ENCODE measurements at regions not wholly inside any gene's neighbourhood (a gene's known extent, or its start where the extent isn't known, plus 50 kb on each side); places are given as distances from the start of the nearest gene placed in this dataset.
"Not testable (repeated sequence)": the region's sequence is repeated elsewhere in the genome, so short reads cannot be mapped to it uniquely, and the experiment has no call there.

DNA sequence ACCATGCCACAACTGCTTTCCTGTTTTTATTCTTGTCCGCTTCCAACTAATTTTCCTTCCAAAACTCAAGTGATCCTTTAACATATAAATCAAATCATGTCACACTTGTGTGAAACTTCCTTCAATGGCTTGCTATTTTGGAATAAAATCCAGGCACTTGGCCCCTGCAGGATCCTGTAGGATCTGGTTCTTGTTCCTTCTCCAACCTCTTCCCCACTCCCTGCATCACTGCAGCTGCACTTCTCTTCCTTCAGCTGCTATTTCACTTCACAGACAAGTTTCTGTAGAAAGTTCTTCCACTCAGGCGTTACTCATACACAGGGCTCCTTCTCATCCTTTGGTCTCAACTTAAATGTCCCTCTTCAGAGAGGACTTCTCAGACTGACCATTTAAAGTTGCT is 239.7 kb upstream of the BTG1 start:
- no peak for DNase-seq

DNA sequence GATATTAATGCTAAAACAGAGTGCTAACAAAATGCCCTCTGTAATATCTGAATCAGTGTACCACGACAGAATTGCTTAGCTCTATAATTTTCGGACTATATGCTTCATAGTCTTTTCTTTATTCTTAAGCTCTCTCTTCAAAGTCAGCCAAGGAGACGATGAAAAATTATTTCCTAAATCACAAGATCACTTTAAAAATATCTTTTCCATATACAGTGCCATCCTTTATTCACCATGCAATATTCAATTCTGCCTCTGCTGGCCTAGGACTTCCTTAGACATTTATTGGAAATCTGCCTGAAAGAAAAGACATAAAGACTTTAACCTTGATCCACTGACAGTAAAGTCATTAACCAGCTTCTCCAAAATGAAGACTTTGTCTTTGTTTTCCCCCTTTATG is 238.9 kb upstream of the BTG1 start:
- no peak for DNase-seq

DNA sequence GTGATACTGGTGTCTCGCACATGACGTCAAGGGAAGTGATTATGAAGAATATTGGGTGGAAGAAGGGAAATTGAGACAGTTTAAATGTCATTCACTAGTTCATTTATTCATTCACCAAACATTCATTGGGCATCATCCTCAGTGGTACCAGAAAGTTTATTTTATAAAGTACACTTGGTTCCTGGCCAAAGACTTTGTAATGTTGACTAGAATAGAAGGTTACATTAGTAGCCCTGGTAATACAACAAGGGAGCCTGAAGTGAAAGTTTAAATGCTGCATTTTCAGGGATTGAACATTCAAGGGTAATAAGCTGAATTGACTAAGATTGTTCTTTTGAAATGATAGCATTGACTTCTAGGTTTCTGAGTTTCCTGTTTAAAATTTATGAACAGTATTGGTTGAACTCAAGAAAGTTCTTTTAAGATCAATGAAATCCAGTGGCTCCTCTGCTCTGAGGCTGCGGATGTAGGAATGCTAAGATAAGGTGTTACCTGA is 236.8 kb upstream of the BTG1 start:
- no peak for DNase-seq

DNA sequence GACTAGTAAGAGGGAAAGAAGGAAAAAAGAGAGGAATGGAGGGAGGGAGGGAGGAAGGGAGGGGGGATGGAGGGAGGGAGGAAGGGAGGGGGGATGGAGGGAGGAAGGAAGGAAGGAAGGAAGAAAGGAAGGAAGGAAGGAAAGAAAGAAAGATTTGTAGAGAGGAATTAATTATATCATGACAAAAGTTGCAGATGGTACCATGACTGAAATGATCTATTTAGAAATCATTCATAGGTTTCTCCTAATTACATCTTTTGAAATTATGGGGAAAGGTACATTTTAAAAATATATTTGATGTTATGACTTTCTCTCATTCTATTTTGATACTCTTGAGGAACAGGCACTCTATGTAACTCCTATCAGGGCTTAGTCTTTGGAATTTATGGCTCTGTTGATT is 236.2 kb upstream of the BTG1 start:
- no peak for DNase-seq

DNA sequence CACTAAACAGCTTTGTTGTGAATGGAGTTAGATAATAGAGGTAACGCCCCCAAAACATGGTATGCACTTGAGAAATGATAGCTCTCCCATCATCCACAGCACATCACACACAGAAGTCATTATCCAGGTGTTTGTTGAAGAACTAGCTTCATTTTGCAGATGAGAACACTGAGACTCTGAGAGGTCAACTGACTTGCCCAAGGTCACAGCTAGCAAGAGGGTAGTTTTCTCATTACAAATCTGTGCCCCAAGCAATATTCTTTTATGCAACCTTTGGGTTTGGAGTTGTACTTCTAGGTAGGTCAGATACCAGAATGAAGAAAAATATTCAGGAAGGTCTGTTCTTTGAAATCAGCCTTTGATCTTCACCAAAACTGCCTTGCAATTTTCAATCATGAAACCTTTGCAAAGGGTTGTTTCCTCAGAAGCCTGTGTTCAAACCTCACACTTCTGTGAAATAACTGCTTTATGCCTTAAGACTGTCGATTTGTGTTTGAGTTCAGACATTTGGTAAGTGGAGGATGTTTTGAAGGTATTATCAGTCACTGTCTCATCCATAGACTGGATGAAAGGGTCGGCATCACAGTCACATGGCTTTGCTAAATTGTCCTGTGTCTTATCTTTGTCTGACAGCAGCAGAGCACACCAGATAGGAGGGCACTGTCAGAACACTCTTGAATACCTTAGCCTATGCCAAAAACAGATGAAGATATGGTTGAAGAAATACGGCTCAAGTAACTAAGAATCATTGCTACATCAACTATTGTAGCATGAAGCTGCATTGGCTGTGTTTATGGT is 233.2 kb upstream of the BTG1 start:
- DNase-seq = no peak

DNA sequence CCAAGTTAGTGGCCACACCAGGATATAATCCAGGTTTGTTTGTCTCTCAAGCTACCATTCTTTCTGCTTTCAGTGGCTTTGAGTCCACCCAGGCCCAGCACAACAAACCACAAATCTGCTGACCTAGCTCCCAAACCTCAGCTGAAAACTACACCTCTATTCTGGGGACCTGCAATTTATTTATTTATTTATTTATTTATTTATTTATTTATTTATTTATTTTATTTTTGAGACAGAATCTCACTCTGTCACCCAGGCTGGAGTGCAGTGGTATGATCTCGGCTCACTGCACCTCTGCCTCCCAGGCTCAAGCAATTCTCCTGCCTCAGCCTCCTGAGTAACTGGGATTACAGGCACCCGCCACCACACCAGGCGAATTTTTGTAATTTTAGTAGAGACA is 229.9 kb upstream of the BTG1 start:
- DNase-seq = not testable (repeated sequence)

DNA sequence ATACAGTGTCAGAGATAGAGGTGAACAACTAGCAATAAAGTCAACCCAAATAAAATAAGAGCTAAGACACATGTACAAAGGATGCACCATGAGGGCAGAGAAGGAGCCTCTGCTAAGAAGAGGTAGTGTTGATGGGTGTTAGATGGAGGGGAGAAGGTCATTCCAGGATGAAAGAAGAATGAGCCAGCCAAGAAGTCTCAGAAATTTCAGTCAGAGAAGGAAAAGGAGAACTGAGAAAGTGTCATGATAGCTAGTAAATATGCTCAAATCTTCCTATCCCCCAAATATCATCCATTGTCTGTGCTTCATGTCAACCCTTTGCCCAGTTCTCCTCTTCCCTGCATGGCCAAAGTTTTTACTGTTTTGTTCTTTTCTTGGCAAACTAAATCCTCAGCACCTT is 225.2 kb upstream of the BTG1 start:
- DNase-seq = no peak

DNA sequence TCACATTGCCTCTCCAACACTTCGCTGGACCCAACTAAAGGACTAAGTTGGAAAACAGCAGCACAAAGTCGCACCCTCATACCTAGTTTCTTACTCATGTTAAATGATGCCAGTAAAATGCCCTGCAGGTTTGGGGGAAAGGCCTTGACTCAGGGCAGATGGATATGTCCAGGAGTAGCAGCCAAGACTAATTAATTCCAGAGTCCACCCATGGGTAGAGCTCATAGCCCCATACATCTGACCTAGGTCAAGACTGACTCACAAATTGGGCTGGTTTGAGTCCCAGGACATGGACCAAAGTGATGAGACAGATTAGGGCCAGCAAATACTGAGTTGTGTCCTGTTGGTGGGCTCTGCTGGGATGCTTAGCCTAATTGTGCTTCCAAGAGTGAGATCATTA is 224.0 kb upstream of the BTG1 start:
- DNase-seq = no peak

DNA sequence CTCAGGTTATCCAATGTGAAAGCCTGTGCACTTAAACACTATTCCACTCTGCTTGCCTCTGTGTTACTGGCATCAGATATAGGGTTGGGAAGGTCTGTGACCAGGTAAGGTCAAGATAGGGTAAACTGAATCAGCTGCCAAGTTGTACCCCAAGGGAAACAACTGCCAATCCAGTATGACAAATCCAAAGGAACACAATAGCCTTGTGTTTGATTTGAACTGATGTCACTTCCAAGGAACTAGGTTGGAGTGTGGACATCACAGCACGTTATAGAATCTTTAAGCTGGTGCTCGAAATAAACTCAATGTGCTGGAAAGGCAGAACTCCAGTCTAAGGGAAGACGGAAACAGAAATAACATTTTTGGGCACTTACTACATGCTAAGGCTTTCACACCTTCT is 223.4 kb upstream of the BTG1 start:
- no peak for DNase-seq

DNA sequence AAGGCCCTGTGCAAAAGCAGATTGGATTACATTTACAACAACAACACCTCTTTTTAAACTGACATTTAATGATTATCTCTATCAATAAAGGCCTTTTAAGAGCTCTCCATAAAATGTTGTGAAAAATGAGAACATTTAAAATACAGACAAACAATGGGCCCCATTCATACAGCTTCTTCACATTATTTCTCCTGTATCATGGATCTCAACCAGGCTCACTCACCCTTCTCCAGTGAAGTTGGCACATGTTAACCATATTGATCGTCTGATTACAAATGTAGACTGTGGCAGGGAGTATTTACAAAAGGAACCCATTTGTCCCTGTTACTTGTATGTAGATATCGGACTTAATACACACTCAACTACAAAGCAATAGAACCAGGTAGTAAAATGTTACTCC is 220.2 kb upstream of the BTG1 start:
- peak in 1 of 2 experiments; percentile 5 for DNase-seq

DNA sequence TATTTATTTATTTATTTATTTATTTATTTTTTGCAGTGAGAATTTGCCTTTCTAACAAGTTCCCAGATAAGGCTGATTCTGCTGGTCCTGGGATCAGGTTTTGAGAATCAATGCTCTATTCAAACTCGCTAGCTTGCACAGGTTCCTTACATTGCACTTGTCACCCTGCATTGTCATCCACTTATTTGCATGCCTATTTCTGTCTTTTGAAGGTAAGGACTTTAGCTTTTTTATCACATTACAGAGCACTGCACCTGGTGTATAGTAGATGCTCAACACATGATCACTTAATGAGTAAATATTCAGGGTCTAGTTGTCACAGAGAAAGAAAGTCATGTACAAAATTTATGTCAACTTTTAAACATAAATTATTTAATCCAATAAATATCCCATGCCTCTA is 219.7 kb upstream of the BTG1 start:
- DNase-seq = no peak

DNA sequence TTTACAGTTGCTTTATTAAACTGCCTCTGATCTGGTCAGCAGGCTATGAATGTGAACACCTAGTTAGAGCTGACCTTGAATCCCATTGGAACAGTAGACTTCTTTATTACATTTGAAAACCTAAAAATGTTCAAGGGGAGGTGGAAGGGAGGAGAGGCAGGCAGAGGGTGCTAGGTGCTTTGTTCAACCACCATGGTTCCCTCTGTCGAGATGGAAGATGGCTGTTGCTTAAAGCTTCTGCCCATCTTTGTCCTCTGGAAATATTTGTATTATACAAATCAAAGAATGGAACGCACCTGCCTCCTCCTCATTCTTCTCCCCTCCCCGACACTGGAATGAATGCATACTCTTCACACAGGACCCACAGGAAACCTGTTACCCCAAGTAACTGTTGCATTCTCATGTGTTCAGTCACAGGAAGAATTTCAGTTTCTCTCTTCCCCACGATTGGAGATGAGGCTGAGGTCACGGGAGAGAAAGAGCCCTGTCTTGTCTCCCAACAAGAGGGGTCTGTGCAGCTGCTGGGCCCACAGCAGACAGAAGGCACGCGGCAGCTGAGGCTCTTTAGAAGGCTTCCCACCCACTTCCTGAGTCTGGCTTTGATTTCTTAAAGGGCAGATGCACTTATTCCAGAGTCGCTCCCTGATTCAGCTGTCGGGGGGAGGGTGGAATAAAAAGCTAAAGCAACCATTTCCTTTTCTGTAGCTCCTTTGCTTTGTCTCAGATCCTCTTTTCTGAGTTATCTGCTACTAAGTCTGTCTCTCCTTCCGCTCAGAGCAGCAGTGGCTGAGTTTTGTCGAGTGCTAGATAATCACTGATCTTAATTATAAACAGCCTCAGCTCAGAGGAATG is 217.9 kb upstream of the BTG1 start:
- peak; percentile 71 to 89 for DNase-seq

DNA sequence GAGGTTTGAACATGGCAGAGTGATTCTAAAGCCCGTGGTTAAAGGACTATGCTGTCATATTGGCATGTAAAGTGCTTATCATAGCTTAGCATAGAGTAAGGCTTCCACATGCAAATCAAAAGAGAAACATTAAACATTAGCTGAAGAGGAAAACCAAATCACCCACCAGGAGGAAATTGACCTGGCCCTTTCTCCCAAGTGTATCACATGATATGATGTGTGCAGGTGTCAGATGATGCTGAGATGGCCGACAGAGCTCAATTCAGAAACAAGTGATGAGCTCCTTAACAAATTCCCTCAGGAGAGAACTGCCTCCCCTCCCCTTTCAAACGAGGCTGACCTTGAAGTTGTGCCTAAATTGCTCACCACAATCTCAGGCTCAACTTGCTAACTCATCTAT is 217.1 kb upstream of the BTG1 start:
- DNase-seq = peak in 1 of 2 experiments; percentile 13

DNA sequence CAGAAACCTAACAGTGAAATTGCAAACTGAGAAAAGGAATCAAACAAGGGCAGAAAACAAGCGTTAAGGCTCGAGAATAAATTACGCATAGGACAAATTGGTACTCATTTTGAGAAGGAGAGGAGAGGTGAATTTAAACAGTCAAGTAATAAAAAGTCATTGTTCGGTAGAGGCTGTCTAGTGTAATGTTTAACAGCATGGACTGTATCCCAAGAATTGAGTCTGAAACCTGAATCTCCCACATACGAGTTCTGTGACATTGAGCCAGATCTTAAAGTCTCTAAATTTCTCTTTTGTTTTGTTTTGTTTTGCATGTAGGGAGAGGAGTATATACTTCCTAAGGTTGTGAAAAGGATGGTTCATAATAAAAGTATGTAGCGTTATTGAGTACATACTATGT is 216.5 kb upstream of the BTG1 start:
- DNase-seq = no peak

DNA sequence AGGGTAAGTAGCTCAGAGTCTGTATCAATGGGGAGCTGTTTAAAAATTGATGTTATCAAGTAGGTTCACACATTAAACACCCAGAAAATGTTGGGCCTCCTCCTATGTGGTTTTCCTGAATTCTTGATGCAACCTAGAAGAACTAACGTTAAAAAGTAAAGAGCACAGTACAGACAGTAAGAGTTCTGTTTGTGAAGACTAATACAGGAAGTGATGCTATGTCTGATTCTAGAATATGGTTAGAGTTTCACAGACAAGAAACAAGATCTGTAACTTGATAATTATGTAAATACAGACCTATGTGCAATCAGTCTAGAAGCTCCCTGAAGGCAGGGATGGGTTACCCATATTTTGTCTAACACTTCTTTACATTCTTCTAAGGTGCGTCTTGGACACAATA is 214.9 kb upstream of the BTG1 start:
- DNase-seq = no peak

DNA sequence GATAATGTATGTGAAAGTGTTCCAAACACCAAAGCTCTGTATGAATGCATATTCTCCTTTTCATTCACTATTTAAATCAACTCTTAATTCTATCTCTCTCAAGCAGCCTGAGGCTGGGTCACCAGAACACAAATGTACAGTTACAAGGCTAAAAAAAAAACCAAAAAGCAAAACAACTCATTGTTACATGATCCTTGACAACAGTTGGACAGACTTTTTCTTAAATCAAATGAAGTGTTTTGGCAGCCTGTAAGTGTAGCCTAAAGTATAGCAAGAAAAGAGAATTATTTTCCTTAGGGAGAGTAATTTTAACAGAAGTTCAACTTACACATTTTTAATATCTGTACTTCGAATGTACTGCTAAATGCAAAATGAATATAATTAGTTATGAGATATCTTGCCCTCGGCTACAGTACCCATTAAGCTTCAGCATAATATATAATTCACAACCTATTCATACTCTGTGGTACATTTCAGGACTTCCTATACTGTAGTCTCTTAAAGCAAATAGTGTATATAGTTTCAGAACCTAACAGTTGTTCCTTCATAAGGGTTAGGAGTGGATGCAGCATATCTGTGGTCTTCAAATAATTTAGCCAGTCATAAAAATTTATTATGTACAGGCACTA is 214.0 kb upstream of the BTG1 start:
- DNase-seq = no peak

DNA sequence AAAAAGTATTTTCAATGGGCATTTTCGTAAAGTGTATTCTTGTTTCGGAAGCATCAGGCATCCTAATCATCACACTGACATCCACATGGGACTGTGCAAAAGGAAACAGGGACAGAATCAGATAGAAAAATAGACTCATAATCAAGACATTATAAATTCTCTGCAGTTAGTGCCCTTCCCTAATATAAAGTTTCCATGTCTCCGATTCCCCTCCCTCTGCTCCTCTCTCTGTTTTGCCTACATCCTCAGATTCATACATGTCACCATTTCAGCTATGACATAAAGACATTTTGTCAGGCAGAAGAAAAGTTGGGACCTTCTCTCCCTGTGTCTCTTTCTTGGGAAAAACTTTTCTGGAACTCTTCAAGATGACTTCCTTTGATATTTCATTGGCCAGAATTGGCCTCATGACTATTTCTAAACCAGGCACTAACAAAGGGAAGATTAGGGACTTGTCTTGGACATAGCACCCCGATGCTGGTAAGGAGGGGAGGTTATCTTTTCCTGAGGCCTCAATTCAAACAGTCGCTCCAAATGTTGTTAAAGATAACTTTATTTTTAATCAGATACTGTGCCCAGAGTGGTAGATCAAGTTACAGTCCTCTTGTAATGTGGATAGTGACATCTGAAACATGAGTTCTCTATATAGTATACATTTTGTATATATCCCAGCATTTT is 212.1 kb upstream of the BTG1 start:
- no peak for DNase-seq

DNA sequence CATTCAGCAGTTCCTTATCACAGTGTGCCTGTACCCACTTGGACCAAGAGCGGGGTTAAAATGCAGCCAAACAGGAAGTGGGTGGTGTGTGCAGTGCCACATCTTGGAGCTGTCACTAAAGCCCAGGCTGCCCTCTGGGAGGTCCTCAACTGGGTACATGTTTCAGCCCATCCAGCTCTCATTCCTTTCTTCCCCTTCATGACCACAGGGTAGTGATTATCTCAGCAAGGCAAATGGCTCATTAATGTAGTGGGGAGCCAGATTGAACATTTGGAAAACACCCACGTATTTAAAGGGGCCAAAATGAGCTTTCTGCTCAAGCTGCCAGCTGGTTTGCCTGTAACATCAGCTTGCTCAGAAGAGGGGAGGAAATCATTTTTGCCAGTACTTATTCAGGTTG is 210.8 kb upstream of the BTG1 start:
- peak in 1 of 2 experiments; percentile 12 for DNase-seq

DNA sequence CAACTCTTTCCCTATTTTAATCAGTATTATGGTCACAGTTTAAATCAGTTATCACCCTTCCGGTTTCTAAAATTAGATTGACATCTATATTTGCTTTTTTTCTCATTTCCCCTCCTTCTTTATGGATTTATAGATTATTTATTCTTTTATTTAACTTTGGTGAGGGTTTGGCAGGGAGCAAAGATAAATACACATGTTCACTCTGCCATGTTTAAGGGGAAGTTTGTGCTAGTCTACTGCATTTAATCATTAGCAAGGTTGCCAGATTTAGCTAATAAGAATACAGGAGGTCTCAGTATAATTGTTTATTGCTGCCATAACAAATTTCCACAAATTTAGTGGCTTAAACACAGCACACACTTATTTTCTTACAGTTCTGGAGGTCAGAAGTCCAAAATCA is 204.0 kb upstream of the BTG1 start:
- DNase-seq = no peak

DNA sequence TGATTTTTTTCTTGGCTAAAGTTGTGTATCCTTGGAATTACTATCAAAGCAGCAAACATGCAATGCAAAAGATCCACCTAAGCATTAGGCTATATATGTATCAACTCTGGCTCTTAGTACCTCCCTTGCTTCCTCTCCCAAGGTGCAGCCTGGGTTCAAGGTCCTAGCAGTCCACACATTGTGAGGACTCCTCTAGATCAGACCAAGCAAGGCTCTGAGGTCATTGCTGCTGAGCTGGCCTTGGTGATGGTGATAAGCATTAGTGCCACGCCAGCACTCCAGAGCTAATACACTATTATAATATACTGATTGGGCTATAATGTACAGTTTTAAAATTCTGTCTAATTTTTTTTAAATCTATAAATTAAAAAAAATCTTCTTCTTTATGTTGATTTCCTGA is 196.9 kb upstream of the BTG1 start:
- DNase-seq = no peak

DNA sequence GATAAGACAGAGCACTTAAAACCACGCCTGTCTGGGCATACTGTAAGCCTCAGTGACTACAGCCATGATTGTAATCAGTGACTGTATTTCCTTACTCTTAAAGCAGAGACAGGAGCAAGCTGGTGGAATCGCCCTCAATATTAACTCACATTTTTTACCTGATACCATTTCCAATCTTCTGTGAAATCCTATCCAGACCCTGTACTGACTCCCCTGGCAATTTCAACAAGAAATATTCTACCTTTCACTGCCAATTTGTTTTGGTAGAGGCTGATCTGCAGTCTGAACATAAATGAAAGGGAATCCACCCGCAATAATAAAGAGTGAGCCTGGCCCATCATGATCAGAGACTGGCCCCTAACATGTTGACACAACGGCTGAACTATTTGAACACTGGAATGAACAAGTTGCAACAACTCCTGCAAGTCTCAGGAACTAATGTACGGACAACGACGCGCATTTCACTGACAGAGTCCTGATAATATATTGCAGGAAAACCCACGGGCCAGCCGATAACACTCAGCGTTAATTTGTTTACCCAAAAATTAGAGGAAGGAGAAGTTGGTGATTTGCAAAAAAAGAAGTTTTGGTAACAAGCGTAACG is 195.5 kb upstream of the BTG1 start:
- DNase-seq = no peak

DNA sequence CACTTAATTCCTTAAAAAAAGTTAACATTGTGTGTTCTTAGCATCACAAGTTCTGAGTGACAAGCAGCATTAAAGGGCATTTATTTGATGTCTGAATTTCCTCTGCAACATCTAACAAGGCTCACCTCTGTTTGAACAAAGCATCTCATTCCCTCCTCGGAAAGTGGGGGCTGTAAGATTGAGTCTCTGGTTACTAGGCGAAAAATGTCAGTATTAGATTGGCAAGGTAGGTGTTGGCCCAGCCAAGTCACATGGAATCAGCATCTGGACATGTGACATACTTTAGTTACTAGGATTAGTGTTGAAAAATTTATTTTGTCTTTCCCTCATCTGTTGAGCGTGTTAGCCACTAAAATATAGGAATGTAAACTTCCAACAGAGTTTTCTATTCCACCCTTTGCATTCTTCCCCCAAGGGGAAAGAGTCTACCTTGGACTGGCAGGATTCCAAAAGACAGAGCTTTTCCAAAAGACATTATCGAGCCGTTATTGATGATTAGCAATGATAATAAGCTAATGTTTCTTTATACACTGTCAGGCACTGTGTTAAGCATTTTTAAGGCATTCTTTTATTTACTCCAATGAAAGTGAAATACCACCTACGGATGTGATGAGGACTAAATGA is 194.9 kb upstream of the BTG1 start:
- DNase-seq = no peak

Measured in NCI-H524 (cell line).